ENCODE measurements at regions not wholly inside any gene's neighbourhood (a gene's known extent, or its start where the extent isn't known, plus 50 kb on each side); places are given as distances from the start of the nearest gene placed in this dataset.

DNA sequence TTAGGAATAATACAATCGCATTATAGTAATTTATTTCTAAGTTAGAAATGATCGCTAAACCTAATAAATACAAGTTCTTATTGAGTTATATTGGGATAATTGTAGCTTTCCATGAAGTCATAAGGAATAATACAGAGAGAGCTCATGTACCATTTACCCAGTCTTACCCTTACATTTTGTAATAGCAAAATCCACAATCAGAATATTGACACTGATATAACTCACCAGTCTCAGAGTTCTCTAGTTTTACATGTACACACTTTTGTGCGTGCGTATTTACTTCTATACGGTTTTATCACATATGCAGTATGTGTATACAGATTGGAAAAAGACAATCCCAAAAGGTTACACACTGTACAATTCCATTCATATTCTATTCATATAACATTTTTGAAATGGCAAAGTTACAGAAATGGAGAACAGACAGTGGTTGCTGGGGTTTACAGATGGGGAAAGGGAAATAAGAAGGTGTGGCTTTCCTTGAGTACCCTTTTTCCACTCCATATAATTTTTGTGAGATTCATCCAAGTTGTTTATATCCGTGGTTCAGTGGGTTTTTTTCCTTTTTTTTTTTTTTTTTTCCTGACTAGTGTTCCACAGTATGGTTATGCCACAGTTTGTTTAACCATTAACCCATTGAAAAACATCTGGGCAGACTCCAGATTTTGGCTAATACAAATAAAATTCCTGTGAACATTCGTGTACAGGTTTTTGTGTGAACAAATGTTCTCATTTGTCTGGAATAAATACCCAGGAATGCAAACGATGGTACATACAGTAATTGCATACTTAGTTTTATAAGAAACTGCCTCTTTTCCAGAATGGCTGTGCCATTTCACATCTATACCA, 117.2 kb downstream of the HNMT start:
- Histone ChIP-seq H3K56ac (ENCODE audit: insufficient read length, low read depth, low read length) (no peak overlapping the region), H3K27me3 (ENCODE audit: insufficient read depth, low read length) (no peaks in the 10 kb centered on the region), H2BK12ac (ENCODE audit: insufficient read length, low read depth, low read length) (no peak overlapping the region), H2AFZ (ENCODE audit: low read length) (no peak overlapping the region), H2BK15ac (ENCODE audit: low read depth, low read length) (no peak overlapping the region), H3K27ac (ENCODE audit: insufficient read length, low read depth, low read length) (no peak overlapping the region), H2BK5ac (ENCODE audit: insufficient read length, low read length) (no peak overlapping the region), H2AK5ac (ENCODE audit: insufficient read length, low read length) (no peak overlapping the region), H3K23ac (ENCODE audit: insufficient read length, low read depth, low read length) (no peak overlapping the region), H3K14ac (ENCODE audit: insufficient read depth, low read length) (no peak overlapping the region), H3K79me1 (ENCODE audit: insufficient read depth, low read depth, low read length, poor library complexity, severe bottlenecking) (no peaks in the 10 kb centered on the region), H4K20me1 (ENCODE audit: control insufficient read depth, insufficient read depth, insufficient read length) (no peaks in the 10 kb centered on the region), H3K9ac (ENCODE audit: extremely low read depth, insufficient read length, low read length) (no peak overlapping the region), H3T11ph (ENCODE audit: low read length) (no peak overlapping the region), H4K5ac (ENCODE audit: insufficient read length, low read depth, low read length) (no peak overlapping the region), H3K4me2 (ENCODE audit: insufficient read depth, insufficient read length, low read length) (no peak overlapping the region), H3K23me2 (ENCODE audit: insufficient read length, low read depth, low read length, poor library complexity, severe bottlenecking) (no peaks in the 10 kb centered on the region), H2BK20ac (ENCODE audit: low read depth, low read length, poor library complexity, severe bottlenecking) (no peak overlapping the region), H4K91ac (ENCODE audit: insufficient read length, low read depth, low read length) (no peak overlapping the region), H3K9me3 (ENCODE audit: control insufficient read depth, low read depth, low read length) (no peaks in the 10 kb centered on the region), H3K4ac (ENCODE audit: low read depth, low read length) (no peak overlapping the region), H4K8ac (replicated peaks; ENCODE audit: insufficient read length, low read depth, low read length) (no peak overlapping the region), H3K18ac (ENCODE audit: insufficient read length, low read depth, low read length) (no peak overlapping the region), H3K79me2 (ENCODE audit: insufficient read depth, low read length) (no peaks in the 10 kb centered on the region), H3K4me1 (ENCODE audit: insufficient read depth, low read length) (no peaks in the 10 kb centered on the region), H2BK120ac (ENCODE audit: low read depth, low read length, poor library complexity, severe bottlenecking) (no peak overlapping the region)
- no peak overlapping the region for H3K27ac Mint-ChIP-seq
- no peak overlapping the region for H3K4me3 Mint-ChIP-seq
- H3K4me1 Mint-ChIP-seq: 0 out of 4 replicates have a peak, but pooled peaks cover 0 to under 1% of the 10 kb centered on the region in 2 experiments
- H3K27me3 Mint-ChIP-seq (ENCODE audit: low read depth): no peaks in the 10 kb centered on the region
- DNase-seq: no peak
- TF ChIP-seq, protein P1, sequence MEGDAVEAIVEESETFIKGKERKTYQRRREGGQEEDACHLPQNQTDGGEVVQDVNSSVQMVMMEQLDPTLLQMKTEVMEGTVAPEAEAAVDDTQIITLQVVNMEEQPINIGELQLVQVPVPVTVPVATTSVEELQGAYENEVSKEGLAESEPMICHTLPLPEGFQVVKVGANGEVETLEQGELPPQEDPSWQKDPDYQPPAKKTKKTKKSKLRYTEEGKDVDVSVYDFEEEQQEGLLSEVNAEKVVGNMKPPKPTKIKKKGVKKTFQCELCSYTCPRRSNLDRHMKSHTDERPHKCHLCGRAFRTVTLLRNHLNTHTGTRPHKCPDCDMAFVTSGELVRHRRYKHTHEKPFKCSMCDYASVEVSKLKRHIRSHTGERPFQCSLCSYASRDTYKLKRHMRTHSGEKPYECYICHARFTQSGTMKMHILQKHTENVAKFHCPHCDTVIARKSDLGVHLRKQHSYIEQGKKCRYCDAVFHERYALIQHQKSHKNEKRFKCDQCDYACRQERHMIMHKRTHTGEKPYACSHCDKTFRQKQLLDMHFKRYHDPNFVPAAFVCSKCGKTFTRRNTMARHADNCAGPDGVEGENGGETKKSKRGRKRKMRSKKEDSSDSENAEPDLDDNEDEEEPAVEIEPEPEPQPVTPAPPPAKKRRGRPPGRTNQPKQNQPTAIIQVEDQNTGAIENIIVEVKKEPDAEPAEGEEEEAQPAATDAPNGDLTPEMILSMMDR (conservative IDR thresholded peaks at IDR 0.05): no peak
- no peaks in the 10 kb centered on the region for H3K9me3 Mint-ChIP-seq
- WGBS (ENCODE audit: extremely low coverage, insufficient read length, low lambda C conversion rate): no CpG with 5 or more reads among the region's 8 CpGs
- no peaks in the 10 kb centered on the region for H3K36me3 Mint-ChIP-seq (ENCODE audit: insufficient read depth in 1 of 3, low read depth in 3 of 3)

Data from H9 (cell line).